Calu3 (cell line): ENCODE measurements at regions not wholly inside any gene's neighbourhood (a gene's known extent, or its start where the extent isn't known, plus 50 kb on each side); places are given as distances from the start of the nearest gene placed in this dataset.

Experiments
- BruUV-seq: library from RNA; stranded (reverse); fragments of 400-500 nt; replicated peaks from 2 replicates; lab custom pipeline; 2021; lab: Mats Ljungman, UMichigan
- CTCF ChIA-PET: fragments of 300-600 bp; sonication (Branson Sonifier 250); formaldehyde crosslinking; loops from one replicate; lab custom pipeline; 2022; ENCODE audit warnings: antibody characterized with exemption; lab: Charles Lee
- DNase-seq: peaks from one replicate; pipeline ENCODE4 v3.0.0; 2022
- H3K27ac Mint-ChIP-seq: one replicate; pipeline ENCODE4 v1.8.0; 2022; ENCODE audit warnings: mixed read lengths; ENCODE audit not compliant: unreplicated experiment
- H3K27me3 Mint-ChIP-seq: one replicate; pipeline ENCODE4 v1.8.0; 2022; ENCODE audit warnings: mixed read lengths; ENCODE audit not compliant: unreplicated experiment
- H3K36me3 Mint-ChIP-seq: one replicate; pipeline ENCODE4 v1.8.0; 2022; ENCODE audit warnings: mild to moderate bottlenecking, moderate library complexity, mixed read lengths; ENCODE audit not compliant: insufficient read depth, unreplicated experiment
- H3K4me1 Mint-ChIP-seq: one replicate; pipeline ENCODE4 v1.8.0; 2022; ENCODE audit warnings: mild to moderate bottlenecking, low read depth, mixed read lengths; ENCODE audit not compliant: unreplicated experiment
- H3K4me3 Mint-ChIP-seq: one replicate; pipeline ENCODE4 v1.8.0; 2022; ENCODE audit warnings: mild to moderate bottlenecking, low read depth, moderate library complexity, mixed read lengths; ENCODE audit not compliant: unreplicated experiment
- H3K9me3 Mint-ChIP-seq: one replicate; pipeline ENCODE4 v1.8.0; 2022; ENCODE audit warnings: low read depth, mixed read lengths; ENCODE audit not compliant: unreplicated experiment
- intact Hi-C: fragments of 100-400 bp; cut with micrococcal nuclease; formaldehyde crosslinking; loops from one replicate; pipeline ENCODE4 v1.10.0; 2022; ENCODE audit not compliant: unreplicated experiment
- TF ChIP-seq, protein P1 (sequence below): fragments of 200-600 bp; IDR thresholded peaks from one replicate; pipeline ENCODE4 v1.8.0; 2022; ENCODE audit warnings: antibody characterized with exemption; ENCODE audit not compliant: unreplicated experiment

DNA sequence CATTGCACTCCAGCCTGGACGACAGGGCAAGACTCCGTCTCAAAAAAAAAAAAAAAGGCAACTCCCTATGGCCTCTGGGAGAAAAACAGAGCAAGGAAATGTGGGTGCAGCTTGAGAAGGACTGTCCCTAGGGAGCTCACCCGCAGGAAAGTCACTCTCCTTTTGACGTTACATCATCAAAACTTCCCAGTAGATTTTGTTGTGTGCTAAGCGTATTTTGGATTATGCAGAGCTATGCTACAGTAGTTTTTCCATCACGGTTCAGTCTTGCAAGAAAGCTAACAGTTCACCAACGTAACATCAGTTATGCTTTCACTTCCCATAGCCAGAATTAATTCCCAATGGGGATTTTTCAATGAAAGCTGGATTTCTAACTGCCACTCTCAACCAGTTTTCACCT, 138.8 kb downstream of the HSD17B3 start:
- CTCF ChIA-PET = no interaction called here
- no peak overlapping the region for H3K27ac Mint-ChIP-seq
- intact Hi-C loops = no loop called here
- H3K9me3 Mint-ChIP-seq = no peaks in the 10 kb centered on the region
- BruUV-seq = no TSS peak
- no peak overlapping the region for H3K4me3 Mint-ChIP-seq
- TF ChIP-seq, protein P1, sequence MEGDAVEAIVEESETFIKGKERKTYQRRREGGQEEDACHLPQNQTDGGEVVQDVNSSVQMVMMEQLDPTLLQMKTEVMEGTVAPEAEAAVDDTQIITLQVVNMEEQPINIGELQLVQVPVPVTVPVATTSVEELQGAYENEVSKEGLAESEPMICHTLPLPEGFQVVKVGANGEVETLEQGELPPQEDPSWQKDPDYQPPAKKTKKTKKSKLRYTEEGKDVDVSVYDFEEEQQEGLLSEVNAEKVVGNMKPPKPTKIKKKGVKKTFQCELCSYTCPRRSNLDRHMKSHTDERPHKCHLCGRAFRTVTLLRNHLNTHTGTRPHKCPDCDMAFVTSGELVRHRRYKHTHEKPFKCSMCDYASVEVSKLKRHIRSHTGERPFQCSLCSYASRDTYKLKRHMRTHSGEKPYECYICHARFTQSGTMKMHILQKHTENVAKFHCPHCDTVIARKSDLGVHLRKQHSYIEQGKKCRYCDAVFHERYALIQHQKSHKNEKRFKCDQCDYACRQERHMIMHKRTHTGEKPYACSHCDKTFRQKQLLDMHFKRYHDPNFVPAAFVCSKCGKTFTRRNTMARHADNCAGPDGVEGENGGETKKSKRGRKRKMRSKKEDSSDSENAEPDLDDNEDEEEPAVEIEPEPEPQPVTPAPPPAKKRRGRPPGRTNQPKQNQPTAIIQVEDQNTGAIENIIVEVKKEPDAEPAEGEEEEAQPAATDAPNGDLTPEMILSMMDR = no peak
- DNase-seq = no peak
- no peaks in the 10 kb centered on the region for H3K4me1 Mint-ChIP-seq
- no peaks in the 10 kb centered on the region for H3K36me3 Mint-ChIP-seq
- peaks cover 45% of the 10 kb centered on the region for H3K27me3 Mint-ChIP-seq

DNA sequence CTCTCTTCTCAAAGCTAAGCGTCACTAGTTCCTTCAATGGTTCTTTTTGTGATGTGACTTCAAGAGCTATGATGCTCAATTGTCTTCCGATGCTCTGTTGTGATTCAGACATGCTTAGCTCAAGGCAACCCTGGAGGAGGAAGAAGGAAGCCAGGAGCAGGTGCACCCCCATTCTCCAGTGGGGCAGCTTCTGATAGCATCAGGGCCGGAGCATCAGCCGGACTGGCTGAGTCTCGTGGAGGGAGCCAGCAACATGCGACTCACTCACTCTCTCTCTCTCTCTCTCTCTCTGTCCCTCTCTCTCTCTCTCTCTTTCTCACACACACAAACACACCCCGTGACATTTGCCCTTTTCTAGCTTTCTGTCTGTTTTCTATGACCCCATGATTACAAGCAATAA, 140.2 kb downstream of the HSD17B3 start:
- intact Hi-C loops = no loop called here
- Mint-ChIP-seq H3K27me3 (peaks cover 58% of the 10 kb centered on the region), H3K27ac (no peak overlapping the region), H3K4me1 (no peaks in the 10 kb centered on the region), H3K9me3 (no peaks in the 10 kb centered on the region), H3K36me3 (no peaks in the 10 kb centered on the region), H3K4me3 (no peak overlapping the region)
- TF ChIP-seq, protein P1 = no peak
- CTCF ChIA-PET = interaction anchor here (0.7 kb wide), 1 partner anchor 9 kb away, joined by 5 read pairs; no protein-coding TSS in a partner anchor
- DNase-seq = no peak
- no TSS peak for BruUV-seq

DNA sequence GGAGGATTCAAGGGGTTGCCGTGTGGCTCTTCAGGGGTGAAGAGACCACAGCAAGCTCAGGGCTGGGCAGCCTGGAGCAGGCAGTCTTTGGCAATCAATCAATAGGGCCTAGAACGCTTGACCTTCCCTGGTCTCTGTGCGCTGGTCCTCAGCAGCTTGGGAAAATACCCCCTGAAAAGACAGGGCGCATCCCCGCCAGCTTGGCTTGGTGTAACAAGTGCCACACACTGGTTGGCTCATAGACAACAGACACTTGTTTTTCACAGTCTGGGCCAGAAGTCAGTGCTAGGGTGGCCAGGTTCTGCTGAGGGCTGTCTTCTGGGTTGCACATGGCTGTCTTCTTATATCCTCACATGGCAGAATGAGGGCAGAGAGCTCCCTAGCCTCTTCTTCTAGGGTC, 141.1 kb downstream of the HSD17B3 start:
- intact Hi-C loops = no loop called here
- no TSS peak for BruUV-seq
- CTCF ChIA-PET = no interaction called here

DNA sequence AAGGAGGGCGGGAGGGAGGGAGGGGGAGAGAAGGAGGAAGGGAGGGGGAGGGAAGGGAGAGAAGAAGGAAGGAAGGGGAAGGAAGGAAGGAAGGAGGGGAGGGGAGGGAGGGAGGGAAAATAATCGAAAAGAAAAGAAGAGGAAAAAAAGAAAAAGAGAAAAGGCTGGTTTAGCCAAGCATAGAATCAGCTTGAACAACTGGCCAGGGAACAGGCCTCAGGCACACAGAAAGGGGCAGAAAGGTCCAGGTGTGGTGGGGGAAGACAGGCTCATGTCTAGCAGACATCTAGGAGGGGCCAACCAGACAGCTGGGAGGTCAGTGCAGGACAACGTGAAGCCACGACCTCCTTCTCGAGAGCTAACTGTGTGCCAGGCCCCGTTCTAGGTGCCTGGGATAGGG, 141.8 kb downstream of the HSD17B3 start:
- TF ChIP-seq, protein P1 = no peak
- Mint-ChIP-seq H3K27ac (no peak overlapping the region), H3K27me3 (peaks cover 58% of the 10 kb centered on the region), H3K4me3 (no peak overlapping the region), H3K9me3 (no peaks in the 10 kb centered on the region), H3K36me3 (no peaks in the 10 kb centered on the region), H3K4me1 (no peaks in the 10 kb centered on the region)
- DNase-seq = no peak
- BruUV-seq = no TSS peak
- intact Hi-C loops = no loop called here
- CTCF ChIA-PET = no interaction called here

More for the DNA sequence above, 141.1 kb downstream of the HSD17B3 start:
- Mint-ChIP-seq H3K27ac (no peak overlapping the region), H3K4me1 (no peaks in the 10 kb centered on the region), H3K36me3 (no peaks in the 10 kb centered on the region), H3K4me3 (no peak overlapping the region), H3K27me3 (peaks cover 58% of the 10 kb centered on the region), H3K9me3 (no peaks in the 10 kb centered on the region)
- DNase-seq = no peak
- TF ChIP-seq, protein P1 = no peak
